ENCODE measurements at regions not wholly inside any gene's neighbourhood (a gene's known extent, or its start where the extent isn't known, plus 50 kb on each side); places are given as distances from the start of the nearest gene placed in this dataset.

- TF ChIP-seq MTF1 (CRISPR knock-in tag; IDR thresholded peaks at IDR 0.05; ENCODE audit: borderline replicate concordance) (no peak), TCF7L2 (IDR thresholded peaks at IDR 0.05; ENCODE audit: low read depth, low read length) (no peak), CREB1 (IDR thresholded peaks at IDR 0.05) (no peak), CREB1 (CRISPR knock-in tag; IDR thresholded peaks at IDR 0.05) (no peak), PHB2 (IDR thresholded peaks at IDR 0.05; ENCODE audit: low read depth) (no peak), ATF3 (IDR thresholded peaks at IDR 0.05) (no peak), ATF3 (CRISPR knock-in tag; conservative IDR thresholded peaks at IDR 0.05) (no peak), HIVEP1 (CRISPR knock-in tag; IDR thresholded peaks at IDR 0.05) (no peak), ZNF75A (CRISPR knock-in tag; IDR thresholded peaks at IDR 0.05) (no peak), POLR2A (conservative IDR thresholded peaks at IDR 0.05) (no peak)
- TF ChIP-seq, protein P1, sequence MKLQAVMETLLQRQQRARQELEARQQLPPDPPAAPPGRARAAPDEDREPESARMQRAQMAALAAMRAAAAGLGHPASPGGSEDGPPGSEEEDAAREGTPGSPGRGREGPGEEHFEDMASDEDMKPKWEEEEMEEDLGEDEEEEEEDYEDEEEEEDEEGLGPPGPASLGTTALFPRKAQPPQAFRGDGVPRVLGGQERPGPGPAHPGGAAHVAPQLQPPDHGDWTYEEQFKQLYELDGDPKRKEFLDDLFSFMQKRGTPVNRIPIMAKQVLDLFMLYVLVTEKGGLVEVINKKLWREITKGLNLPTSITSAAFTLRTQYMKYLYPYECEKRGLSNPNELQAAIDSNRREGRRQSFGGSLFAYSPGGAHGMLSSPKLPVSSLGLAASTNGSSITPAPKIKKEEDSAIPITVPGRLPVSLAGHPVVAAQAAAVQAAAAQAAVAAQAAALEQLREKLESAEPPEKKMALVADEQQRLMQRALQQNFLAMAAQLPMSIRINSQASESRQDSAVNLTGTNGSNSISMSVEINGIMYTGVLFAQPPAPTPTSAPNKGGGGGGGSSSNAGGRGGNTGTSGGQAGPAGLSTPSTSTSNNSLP (IDR thresholded peaks at IDR 0.05; ENCODE audit: borderline replicate concordance, low read depth, low read length), result no peak
Measured at GRCh38 chr13:74361274-74361673, 227.1 kb upstream of the KLF12 start.

Data from K562 (cell line).